Pancreas (tissue), 10 donors: ENCODE measurements at regions not wholly inside any gene's neighbourhood (a gene's known extent, or its start where the extent isn't known, plus 50 kb on each side); places are given as distances from the start of the nearest gene placed in this dataset.

Experiments
- ATAC-seq, 4 donors: fragments of 200-7000 bp; cut with Tn5 transposase; one replicate each; pipeline versions ENCODE4 v1.8.0 to v1.9.1; 2020; ENCODE audit warnings: mild to moderate bottlenecking in 4 of 4, moderate library complexity in 4 of 4
- DNase-seq, 6 donors: peaks; one replicate each; pipeline ENCODE4 v3.0.0-alpha.2; 2020
- FAIRE-seq: peaks from 2 replicates; lab custom pipeline; 2012; peaks lifted over from hg19 to GRCh38; lab: Jason Lieb, UNC
- H3K27ac ChIP-seq, 4 donors: fragments of 200-600 bp; sonication (generic); 1 replicate in 3 of 4; 2 replicates in 1 of 4; pipeline versions ENCODE4 v1.5.0 to v1.8.0; 2020
- H3K27me3 ChIP-seq, 4 donors: fragments of 200-600 bp; one replicate each; pipeline ENCODE4 v1.8.0; 2021
- H3K36me3 ChIP-seq, 3 donors: fragments of 200-600 bp; sonication (generic) in 1 of 3; one replicate each; pipeline versions ENCODE4 v1.5.0 to v1.8.0; 2020 to 2021
- H3K4me1 ChIP-seq, 3 donors: fragments of 200-600 bp; one replicate each; pipeline ENCODE4 v1.8.0; 2021
- H3K4me3 ChIP-seq, 4 donors: fragments of 200-600 bp; sonication (generic) in 2 of 4; one replicate each; pipeline versions ENCODE4 v1.5.0 to v1.8.0; 2020 to 2021
- H3K9me3 ChIP-seq, 4 donors: fragments of 200-600 bp; one replicate each; pipeline ENCODE4 v1.8.0; 2021
- WGBS, 2 donors: extraction: QIAGEN DNeasy Blood & Tissue Kit; methylation state at CpG; one replicate each; pipeline ENCODE4 v1.1.7; 2013; 5-methylcytosine and 5-hydroxymethylcytosine counted together
- intact Hi-C, 3 donors: fragments of 100-400 bp; cut with DNase I; formaldehyde crosslinking; loops; one replicate each; pipeline versions ENCODE4 v1.11.1 to v1.14.2; 2022
- TF ChIP-seq, protein P1 (sequence below), 4 donors: fragments of 200-600 bp; sonication (generic) in 3 of 4; IDR thresholded peaks; one replicate each; pipeline versions ENCODE4 v1.5.0 to v1.8.0; 2021; ENCODE audit warnings: antibody characterized with exemption in 4 of 4
- donor health status: healthy with polysubstance abuse.
- donor health status: DM: no; HTN: no; CAD: no; lungs with moderate emphysema.
- donor health status: DM: no; HTN: no; CAD: no.
- donor health status: control.
- donor health status: control.
- donor health status: Bipolar disorder and iron deficiency.
- donor health status: DM: yes; HTN: yes; CAD: no.
- donor health status: DM: no; HTN: no; CAD: no.
- donor health status: DM: no; HTN: no; CAD: no.
- donor health status: DM: yes; HTN: yes; CAD: no.

DNA sequence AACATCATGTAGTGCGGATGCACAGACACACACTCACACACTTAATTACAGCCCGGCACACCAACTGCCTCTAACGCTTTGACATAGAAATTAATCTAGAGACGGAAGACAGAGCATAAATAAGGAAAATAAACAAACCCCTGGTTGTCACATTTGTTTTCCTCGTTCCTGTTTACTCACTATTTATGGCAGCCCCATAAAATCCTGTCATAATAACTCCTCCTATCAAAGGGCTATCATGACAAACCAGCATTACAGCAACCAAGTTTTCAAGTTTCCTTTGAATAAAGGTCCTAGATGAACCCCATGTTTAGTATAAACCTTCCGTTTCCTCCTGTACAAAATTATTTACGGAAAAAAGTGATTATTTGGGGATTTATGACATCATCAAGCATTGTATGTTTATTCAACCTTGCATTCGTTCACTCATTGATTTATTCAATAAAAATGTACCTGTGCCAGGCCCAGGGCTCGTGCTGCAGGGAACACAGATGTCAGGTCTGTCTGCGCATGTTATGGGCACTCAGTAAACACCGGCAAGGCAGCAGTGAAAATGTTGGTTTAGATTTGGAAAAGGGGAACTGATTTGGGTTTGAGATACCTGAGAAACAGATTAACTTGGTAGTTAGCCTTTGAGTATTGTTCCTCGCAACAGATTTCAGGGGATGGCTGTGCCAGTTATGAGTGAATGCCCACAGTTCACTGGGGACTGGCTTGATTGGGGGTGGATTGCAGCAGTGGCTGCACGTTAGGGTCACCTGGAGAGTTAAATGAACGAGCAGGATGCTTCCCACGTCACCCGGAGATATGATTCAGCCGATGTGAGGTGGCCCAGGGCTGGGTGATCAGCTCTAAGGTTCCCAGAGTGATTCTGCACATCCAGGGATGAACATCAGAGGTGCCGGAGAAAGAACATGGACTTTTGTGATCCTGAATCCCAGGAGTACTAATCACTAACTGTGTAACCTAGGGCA, 295.3 kb upstream of the FOXQ1 start:
- TF ChIP-seq, protein P1, sequence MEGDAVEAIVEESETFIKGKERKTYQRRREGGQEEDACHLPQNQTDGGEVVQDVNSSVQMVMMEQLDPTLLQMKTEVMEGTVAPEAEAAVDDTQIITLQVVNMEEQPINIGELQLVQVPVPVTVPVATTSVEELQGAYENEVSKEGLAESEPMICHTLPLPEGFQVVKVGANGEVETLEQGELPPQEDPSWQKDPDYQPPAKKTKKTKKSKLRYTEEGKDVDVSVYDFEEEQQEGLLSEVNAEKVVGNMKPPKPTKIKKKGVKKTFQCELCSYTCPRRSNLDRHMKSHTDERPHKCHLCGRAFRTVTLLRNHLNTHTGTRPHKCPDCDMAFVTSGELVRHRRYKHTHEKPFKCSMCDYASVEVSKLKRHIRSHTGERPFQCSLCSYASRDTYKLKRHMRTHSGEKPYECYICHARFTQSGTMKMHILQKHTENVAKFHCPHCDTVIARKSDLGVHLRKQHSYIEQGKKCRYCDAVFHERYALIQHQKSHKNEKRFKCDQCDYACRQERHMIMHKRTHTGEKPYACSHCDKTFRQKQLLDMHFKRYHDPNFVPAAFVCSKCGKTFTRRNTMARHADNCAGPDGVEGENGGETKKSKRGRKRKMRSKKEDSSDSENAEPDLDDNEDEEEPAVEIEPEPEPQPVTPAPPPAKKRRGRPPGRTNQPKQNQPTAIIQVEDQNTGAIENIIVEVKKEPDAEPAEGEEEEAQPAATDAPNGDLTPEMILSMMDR (IDR thresholded peaks at IDR 0.05): no peak
- 29 to 30% methylated on average over 18 of the region's 18 CpGs for WGBS, 2 donors
- H3K4me1 ChIP-seq: peaks cover 8 to 12% (median 12%) of the 10 kb centered on the region in 3 donors
- intact Hi-C loops: no loop called here
- no peaks in the 10 kb centered on the region for H3K27me3 ChIP-seq
- DNase-seq (peak in 4 of 6 donors; percentile 31 to 55 (median 52)), ATAC-seq (peak; percentile 80 to 92 (median 90)), FAIRE-seq (no peak)
- H3K4me3 ChIP-seq: no peak overlapping the region
- H3K9me3 ChIP-seq: no peaks in the 10 kb centered on the region
- no peaks in the 10 kb centered on the region for H3K36me3 ChIP-seq
- peak overlapping the region in 3 of 4 donors; percentile 6 to 50 (median 41) for H3K27ac ChIP-seq

DNA sequence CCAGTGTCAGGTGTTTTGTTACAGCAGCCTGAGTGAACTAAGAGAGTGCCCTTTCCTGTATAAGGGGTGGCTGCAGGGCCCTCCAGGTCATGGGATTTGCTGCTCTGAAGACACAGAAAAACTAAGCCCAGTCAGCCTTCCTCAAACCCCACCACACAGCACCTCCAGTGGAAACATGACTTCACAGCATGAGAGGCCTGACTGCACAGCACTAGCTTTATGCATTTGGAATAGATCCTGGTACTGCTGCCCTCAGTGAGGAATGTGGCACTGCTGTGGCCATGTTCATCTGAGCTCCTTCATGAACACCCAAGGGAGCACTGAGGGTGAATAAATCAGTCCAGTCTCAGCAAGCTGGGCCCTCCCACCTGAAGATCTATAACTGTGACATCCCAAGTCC, 296.1 kb upstream of the FOXQ1 start:
- Histone ChIP-seq H3K27me3 (no peaks in the 10 kb centered on the region), H3K4me3 (no peak overlapping the region), H3K9me3 (no peaks in the 10 kb centered on the region), H3K27ac (peak overlapping the region in 3 of 4 donors; percentile 17 to 50 (median 41)), H3K4me1 (peaks cover 8 to 12% (median 12%) of the 10 kb centered on the region in 3 donors), H3K36me3 (no peaks in the 10 kb centered on the region)
- DNase-seq (peak in 2 of 6 donors; percentile 9 to 33), ATAC-seq (peak; percentile 56 to 87 (median 80)), FAIRE-seq (no peak)
- TF ChIP-seq, protein P1 (IDR thresholded peaks at IDR 0.05): no peak
- intact Hi-C loops: no loop called here

DNA sequence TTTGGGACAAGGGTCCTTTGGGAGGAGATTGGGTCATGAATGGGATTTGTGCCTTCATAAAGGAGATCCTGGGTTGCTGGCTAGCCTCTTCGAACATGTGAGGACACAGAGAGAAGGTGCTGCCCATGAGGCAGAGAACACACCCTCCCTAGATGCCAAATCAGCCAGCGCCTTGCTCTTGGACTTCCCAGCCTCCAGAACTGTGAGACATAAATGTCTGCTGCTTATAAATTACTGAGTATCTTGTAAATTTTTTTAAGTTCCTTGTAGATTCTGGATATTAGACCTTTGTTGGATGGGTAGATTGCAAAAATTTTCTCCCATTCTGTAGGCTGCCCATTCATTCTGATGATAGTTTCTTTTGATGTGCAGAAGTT, 297.5 kb upstream of the FOXQ1 start:
- intact Hi-C loops: no loop called here
- DNase-seq (no peak), ATAC-seq (no peak), FAIRE-seq (no peak)
- Histone ChIP-seq H3K36me3 (no peaks in the 10 kb centered on the region), H3K4me1 (peaks cover 8 to 12% (median 12%) of the 10 kb centered on the region in 3 donors), H3K27me3 (no peaks in the 10 kb centered on the region), H3K4me3 (no peak overlapping the region), H3K27ac (no peak overlapping the region), H3K9me3 (no peaks in the 10 kb centered on the region)
- 43 to 44% methylated on average over 2 of the region's 2 CpGs for WGBS, 2 donors
- TF ChIP-seq, protein P1 (IDR thresholded peaks at IDR 0.05): no peak

DNA sequence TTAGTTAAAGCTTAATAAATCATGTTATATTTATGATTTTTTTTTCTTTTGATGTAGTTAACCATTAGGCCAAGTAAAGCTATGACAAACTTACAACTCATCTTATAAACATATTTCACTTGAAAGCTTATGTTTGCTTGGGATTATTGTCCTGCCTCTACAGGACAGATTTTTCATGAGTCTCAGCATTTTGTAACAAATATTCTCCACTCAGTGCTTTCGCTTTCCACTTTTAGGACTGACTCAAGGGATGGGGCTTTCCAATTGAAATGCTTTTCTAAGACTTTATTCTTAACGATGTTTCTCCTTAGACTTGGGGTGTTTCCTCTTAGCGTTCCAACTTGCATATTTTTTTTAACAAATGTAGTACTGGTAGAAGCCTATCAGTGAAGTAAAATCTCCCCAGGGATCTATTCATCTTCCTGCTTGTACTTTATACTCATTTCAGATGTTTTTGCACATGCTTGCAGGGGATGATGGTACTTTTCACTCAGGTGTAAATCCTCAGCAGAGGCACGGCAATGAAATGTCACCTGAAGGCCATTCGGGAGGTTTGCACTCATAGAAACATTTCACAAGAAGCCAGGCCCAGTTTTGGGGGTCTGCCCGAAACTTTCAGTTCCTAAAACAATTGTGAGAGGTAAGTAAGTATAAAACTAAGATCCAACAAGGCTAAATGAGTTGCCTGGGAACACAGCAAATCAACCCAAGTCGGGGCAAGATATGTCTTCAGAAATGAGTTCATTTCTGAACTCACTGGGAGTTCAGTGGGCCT, 298.1 kb upstream of the FOXQ1 start:
- DNase-seq (no peak), FAIRE-seq (no peak), ATAC-seq (no peak)
- Histone ChIP-seq H3K27me3 (no peaks in the 10 kb centered on the region), H3K4me3 (no peak overlapping the region), H3K9me3 (no peaks in the 10 kb centered on the region), H3K4me1 (peaks cover 8 to 12% (median 12%) of the 10 kb centered on the region in 3 donors), H3K27ac (no peak overlapping the region), H3K36me3 (no peaks in the 10 kb centered on the region)
- TF ChIP-seq, protein P1 (IDR thresholded peaks at IDR 0.05): no peak
- 87 to 95% methylated on average over 7 of the region's 7 CpGs for WGBS, 2 donors
- intact Hi-C loops: no loop called here
